ENCODE measurements at regions not wholly inside any gene's neighbourhood (a gene's known extent, or its start where the extent isn't known, plus 50 kb on each side); places are given as distances from the start of the nearest gene placed in this dataset.

DNA sequence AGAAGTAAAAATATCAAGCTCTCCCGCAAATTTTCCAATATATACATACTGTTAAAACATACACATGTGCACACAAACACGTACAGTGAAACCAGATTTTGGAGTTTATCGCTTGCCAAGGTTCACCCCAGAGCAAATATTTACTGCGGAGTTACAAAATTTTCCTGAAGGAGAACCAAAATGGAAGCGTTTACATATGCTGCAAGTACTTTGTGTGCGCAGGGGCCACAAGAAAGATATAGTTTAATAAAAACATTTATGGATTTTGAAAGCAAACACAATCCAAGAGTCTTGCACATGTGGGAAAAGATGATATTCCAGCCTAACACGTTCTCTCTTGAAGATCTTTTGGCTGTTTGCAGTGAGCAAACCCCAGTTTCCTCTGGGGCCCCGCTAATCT, 301.3 kb upstream of the NFE2L3 start:
- TF ChIP-seq, protein P1, sequence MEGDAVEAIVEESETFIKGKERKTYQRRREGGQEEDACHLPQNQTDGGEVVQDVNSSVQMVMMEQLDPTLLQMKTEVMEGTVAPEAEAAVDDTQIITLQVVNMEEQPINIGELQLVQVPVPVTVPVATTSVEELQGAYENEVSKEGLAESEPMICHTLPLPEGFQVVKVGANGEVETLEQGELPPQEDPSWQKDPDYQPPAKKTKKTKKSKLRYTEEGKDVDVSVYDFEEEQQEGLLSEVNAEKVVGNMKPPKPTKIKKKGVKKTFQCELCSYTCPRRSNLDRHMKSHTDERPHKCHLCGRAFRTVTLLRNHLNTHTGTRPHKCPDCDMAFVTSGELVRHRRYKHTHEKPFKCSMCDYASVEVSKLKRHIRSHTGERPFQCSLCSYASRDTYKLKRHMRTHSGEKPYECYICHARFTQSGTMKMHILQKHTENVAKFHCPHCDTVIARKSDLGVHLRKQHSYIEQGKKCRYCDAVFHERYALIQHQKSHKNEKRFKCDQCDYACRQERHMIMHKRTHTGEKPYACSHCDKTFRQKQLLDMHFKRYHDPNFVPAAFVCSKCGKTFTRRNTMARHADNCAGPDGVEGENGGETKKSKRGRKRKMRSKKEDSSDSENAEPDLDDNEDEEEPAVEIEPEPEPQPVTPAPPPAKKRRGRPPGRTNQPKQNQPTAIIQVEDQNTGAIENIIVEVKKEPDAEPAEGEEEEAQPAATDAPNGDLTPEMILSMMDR (IDR thresholded peaks at IDR 0.05), result no peak
- TF ChIP-seq EP300 (IDR thresholded peaks at IDR 0.05), result no peak
- no peak for TF ChIP-seq POLR2A (IDR thresholded peaks at IDR 0.05)
